Suprapubic skin (tissue), 3 donors: ENCODE measurements at regions not wholly inside any gene's neighbourhood (a gene's known extent, or its start where the extent isn't known, plus 50 kb on each side); places are given as distances from the start of the nearest gene placed in this dataset.

Source experiments
- CTCF ChIP-seq, 2 donors: fragments of 200-600 bp in 1 of 2; fragments of 450-650 bp in 1 of 2; sonication (generic) in 1 of 2; IDR thresholded peaks; one replicate each; pipeline ENCODE4 v1.5.1; 2016 to 2019; ENCODE audit warnings: antibody characterized with exemption in 2 of 2, mild to moderate bottlenecking in 1 of 2, moderate library complexity in 1 of 2
- EP300 ChIP-seq: sonication (generic); formaldehyde crosslinking; IDR thresholded peaks from one replicate; pipeline ENCODE4 v1.6.1; 2017; ENCODE audit warnings: antibody characterized with exemption

- TF ChIP-seq CTCF (IDR thresholded peaks at IDR 0.05) (no peak), EP300 (no peak)
Measured at GRCh38 chr22:47301820-47302475, 539.5 kb downstream of the TBC1D22A start.
